ENCODE measurements at regions not wholly inside any gene's neighbourhood (a gene's known extent, or its start where the extent isn't known, plus 50 kb on each side); places are given as distances from the start of the nearest gene placed in this dataset.

DNA sequence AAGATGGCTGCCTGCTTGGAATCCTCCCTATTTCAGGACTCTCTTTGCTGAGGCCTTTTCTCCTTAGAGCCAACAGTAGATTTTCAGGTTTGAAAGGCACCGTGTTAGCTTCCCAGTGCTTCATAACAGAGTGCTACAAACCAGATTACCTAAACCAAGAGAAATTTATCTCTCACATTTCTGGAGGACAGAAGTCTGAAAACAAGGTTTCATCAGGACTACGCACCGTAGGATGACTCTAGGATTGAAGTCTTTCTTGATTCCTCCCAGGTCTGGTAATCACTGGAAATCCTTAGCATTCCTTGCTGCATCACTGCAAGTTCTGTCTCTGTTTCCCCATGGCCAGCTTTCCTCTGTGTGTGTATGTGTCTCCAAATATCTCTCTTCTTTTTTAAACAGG lies 508.4 kb upstream of the GJE1 start:
- Histone ChIP-seq H3K9me3 (ENCODE audit: insufficient read depth, low read length) (no peaks in the 10 kb centered on the region), H3K4me1 (ENCODE audit: insufficient read depth, insufficient read length) (no peaks in the 10 kb centered on the region), H3K4me3 (ENCODE audit: insufficient read length, low read depth) (no peak overlapping the region), H3K36me3 (ENCODE audit: insufficient read depth, insufficient read length, low read length) (no peaks in the 10 kb centered on the region), H3K27me3 (ENCODE audit: insufficient read depth, insufficient read length) (no peaks in the 10 kb centered on the region), H3K9ac (ENCODE audit: insufficient read length, low read depth) (no peak overlapping the region)
- no peak for DNase-seq (ENCODE audit: low read depth, low spot score)
- TF ChIP-seq YY1 (IDR thresholded peaks at IDR 0.05; ENCODE audit: insufficient read depth, insufficient read length) (no peak), SUZ12 (IDR thresholded peaks at IDR 0.05; ENCODE audit: extremely low read depth, insufficient read depth, insufficient read length) (no peak), ZNF274 (IDR thresholded peaks at IDR 0.05; ENCODE audit: low read depth, low read length) (no peak)

- Histone ChIP-seq H3K36me3 (ENCODE audit: insufficient read depth, insufficient read length, low read length) (no peaks in the 10 kb centered on the region), H3K9ac (ENCODE audit: insufficient read length, low read depth) (no peak overlapping the region), H3K4me3 (ENCODE audit: insufficient read length, low read depth) (no peak overlapping the region), H3K4me1 (ENCODE audit: insufficient read depth, insufficient read length) (no peaks in the 10 kb centered on the region), H3K27me3 (ENCODE audit: insufficient read depth, insufficient read length) (no peaks in the 10 kb centered on the region), H3K9me3 (ENCODE audit: insufficient read depth, low read length) (no peaks in the 10 kb centered on the region)
- DNase-seq (ENCODE audit: low read depth, low spot score): no peak
- TF ChIP-seq YY1 (IDR thresholded peaks at IDR 0.05; ENCODE audit: insufficient read depth, insufficient read length): no peak
- no peak for TF ChIP-seq ZNF274 (IDR thresholded peaks at IDR 0.05; ENCODE audit: low read depth, low read length)
- no peak for TF ChIP-seq SUZ12 (IDR thresholded peaks at IDR 0.05; ENCODE audit: extremely low read depth, insufficient read depth, insufficient read length)
Observed at GRCh38 chr6:141618180-141618581, 514.5 kb upstream of the GJE1 start.

DNA sequence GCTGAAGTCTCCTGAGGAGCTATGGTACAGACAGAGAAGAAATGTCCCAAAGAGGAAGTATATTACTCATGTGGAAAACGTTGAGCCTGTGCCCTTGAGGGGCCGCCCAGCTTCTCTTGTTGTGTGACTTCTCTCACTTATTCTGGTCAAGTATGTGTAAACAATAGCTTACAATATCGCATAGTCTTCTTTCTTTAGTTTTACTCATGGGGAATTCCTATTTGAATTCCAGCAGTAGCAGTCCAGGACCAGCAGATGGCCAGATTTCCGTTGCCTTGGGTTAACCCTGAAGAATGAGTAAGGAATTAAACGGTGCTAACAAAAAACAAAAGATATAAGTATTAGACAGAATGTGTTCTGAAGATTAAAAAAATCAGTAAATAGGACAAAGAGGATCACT lies 522.0 kb upstream of the GJE1 start:
- Histone ChIP-seq H3K9ac (ENCODE audit: insufficient read length, low read depth) (no peak overlapping the region), H3K4me1 (ENCODE audit: insufficient read depth, insufficient read length) (no peaks in the 10 kb centered on the region), H3K4me3 (ENCODE audit: insufficient read length, low read depth) (no peak overlapping the region), H3K9me3 (ENCODE audit: insufficient read depth, low read length) (peaks cover 9% of the 10 kb centered on the region; the same call in 1 of the 2 replicates), H3K36me3 (ENCODE audit: insufficient read depth, insufficient read length, low read length) (no peaks in the 10 kb centered on the region), H3K27me3 (ENCODE audit: insufficient read depth, insufficient read length) (no peaks in the 10 kb centered on the region)
- DNase-seq (ENCODE audit: low read depth, low spot score): peak; percentile 8
- no peak for TF ChIP-seq SUZ12 (IDR thresholded peaks at IDR 0.05; ENCODE audit: extremely low read depth, insufficient read depth, insufficient read length)
- TF ChIP-seq ZNF274 (IDR thresholded peaks at IDR 0.05; ENCODE audit: low read depth, low read length): no peak
- no peak for TF ChIP-seq YY1 (IDR thresholded peaks at IDR 0.05; ENCODE audit: insufficient read depth, insufficient read length)

DNA sequence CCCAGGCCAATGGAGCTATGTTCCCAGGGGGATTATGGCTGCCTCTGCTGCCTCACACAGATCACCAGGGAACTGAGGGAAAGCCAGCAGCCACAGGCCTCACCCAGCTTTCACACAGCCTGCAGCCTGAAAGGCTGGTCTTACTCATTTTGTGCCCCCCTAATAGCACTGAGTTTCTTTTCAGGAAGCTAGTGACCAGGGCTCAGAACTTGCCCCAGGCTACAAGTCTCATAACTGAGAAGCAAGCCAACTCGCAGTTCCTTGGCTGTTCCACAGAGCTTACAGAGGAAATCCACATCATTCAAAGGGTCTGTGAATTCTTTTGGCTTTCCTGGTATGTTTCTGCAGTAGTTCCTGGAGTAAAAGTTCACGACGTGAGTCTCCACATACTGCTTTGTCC lies 524.8 kb upstream of the GJE1 start:
- Histone ChIP-seq H3K4me1 (ENCODE audit: insufficient read depth, insufficient read length) (no peaks in the 10 kb centered on the region), H3K9ac (ENCODE audit: insufficient read length, low read depth) (no peak overlapping the region), H3K27me3 (ENCODE audit: insufficient read depth, insufficient read length) (no peaks in the 10 kb centered on the region), H3K9me3 (ENCODE audit: insufficient read depth, low read length) (peaks cover 9% of the 10 kb centered on the region; the same call in 1 of the 2 replicates), H3K36me3 (ENCODE audit: insufficient read depth, insufficient read length, low read length) (no peaks in the 10 kb centered on the region), H3K4me3 (ENCODE audit: insufficient read length, low read depth) (no peak overlapping the region)
- TF ChIP-seq SUZ12 (IDR thresholded peaks at IDR 0.05; ENCODE audit: extremely low read depth, insufficient read depth, insufficient read length) (no peak), ZNF274 (IDR thresholded peaks at IDR 0.05; ENCODE audit: low read depth, low read length) (no peak), YY1 (IDR thresholded peaks at IDR 0.05; ENCODE audit: insufficient read depth, insufficient read length) (no peak)
- no peak for DNase-seq (ENCODE audit: low read depth, low spot score)

GRCh38 chr6:141598487-141598886 lies 534.2 kb upstream of the GJE1 start:
- Histone ChIP-seq H3K4me3 (ENCODE audit: insufficient read length, low read depth) (no peak overlapping the region), H3K36me3 (ENCODE audit: insufficient read depth, insufficient read length, low read length) (no peaks in the 10 kb centered on the region), H3K9me3 (ENCODE audit: insufficient read depth, low read length) (no peaks in the 10 kb centered on the region), H3K27me3 (ENCODE audit: insufficient read depth, insufficient read length) (no peaks in the 10 kb centered on the region), H3K9ac (ENCODE audit: insufficient read length, low read depth) (no peak overlapping the region), H3K4me1 (ENCODE audit: insufficient read depth, insufficient read length) (no peaks in the 10 kb centered on the region)
- no peak for TF ChIP-seq ZNF274 (IDR thresholded peaks at IDR 0.05; ENCODE audit: low read depth, low read length)
- TF ChIP-seq YY1 (IDR thresholded peaks at IDR 0.05; ENCODE audit: insufficient read depth, insufficient read length): no peak
- no peak for TF ChIP-seq SUZ12 (IDR thresholded peaks at IDR 0.05; ENCODE audit: extremely low read depth, insufficient read depth, insufficient read length)
- no peak for DNase-seq (ENCODE audit: low read depth, low spot score)

DNA sequence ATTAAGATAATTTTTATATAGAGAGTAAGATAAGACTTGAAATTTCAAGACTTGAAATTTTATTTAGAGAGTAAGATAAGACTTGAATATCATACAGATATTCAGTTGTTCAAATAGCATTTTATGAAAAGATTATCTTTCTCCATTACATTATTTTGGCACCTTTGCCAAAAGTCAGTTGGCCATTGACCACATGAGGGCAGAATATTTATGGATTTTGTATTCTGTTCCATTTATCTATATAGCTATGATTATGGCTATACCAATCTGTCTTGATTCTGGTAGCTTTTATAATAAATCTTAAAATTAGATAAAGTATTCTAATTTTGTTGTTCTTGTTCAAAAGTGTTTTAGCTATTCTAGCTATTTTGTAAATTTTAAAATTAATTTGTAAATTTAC lies 537.9 kb upstream of the GJE1 start:
- DNase-seq (ENCODE audit: low read depth, low spot score): no peak
- TF ChIP-seq ZNF274 (IDR thresholded peaks at IDR 0.05; ENCODE audit: low read depth, low read length): no peak
- TF ChIP-seq SUZ12 (IDR thresholded peaks at IDR 0.05; ENCODE audit: extremely low read depth, insufficient read depth, insufficient read length): no peak
- TF ChIP-seq YY1 (IDR thresholded peaks at IDR 0.05; ENCODE audit: insufficient read depth, insufficient read length): no peak
- Histone ChIP-seq H3K9me3 (ENCODE audit: insufficient read depth, low read length) (no peaks in the 10 kb centered on the region), H3K4me3 (ENCODE audit: insufficient read length, low read depth) (no peak overlapping the region), H3K4me1 (ENCODE audit: insufficient read depth, insufficient read length) (no peaks in the 10 kb centered on the region), H3K36me3 (ENCODE audit: insufficient read depth, insufficient read length, low read length) (no peaks in the 10 kb centered on the region), H3K27me3 (ENCODE audit: insufficient read depth, insufficient read length) (no peaks in the 10 kb centered on the region), H3K9ac (ENCODE audit: insufficient read length, low read depth) (no peak overlapping the region)

- H3K9me3 ChIP-seq (ENCODE audit: insufficient read depth, low read length): no peaks in the 10 kb centered on the region
- no peak overlapping the region for H3K4me3 ChIP-seq (ENCODE audit: insufficient read length, low read depth)
- no peak overlapping the region for H3K9ac ChIP-seq (ENCODE audit: insufficient read length, low read depth)
- H3K27me3 ChIP-seq (ENCODE audit: insufficient read depth, insufficient read length): no peaks in the 10 kb centered on the region
- DNase-seq (ENCODE audit: low read depth, low spot score): no peak
- H3K36me3 ChIP-seq (ENCODE audit: insufficient read depth, insufficient read length, low read length): no peaks in the 10 kb centered on the region
- TF ChIP-seq YY1 (IDR thresholded peaks at IDR 0.05; ENCODE audit: insufficient read depth, insufficient read length) (no peak), ZNF274 (IDR thresholded peaks at IDR 0.05; ENCODE audit: low read depth, low read length) (no peak), SUZ12 (IDR thresholded peaks at IDR 0.05; ENCODE audit: extremely low read depth, insufficient read depth, insufficient read length) (no peak)
- no peaks in the 10 kb centered on the region for H3K4me1 ChIP-seq (ENCODE audit: insufficient read depth, insufficient read length)
Observed at GRCh38 chr6:141593311-141593710, 539.4 kb upstream of the GJE1 start.
